HEK293T (cell line): ENCODE measurements at regions not wholly inside any gene's neighbourhood (a gene's known extent, or its start where the extent isn't known, plus 50 kb on each side); places are given as distances from the start of the nearest gene placed in this dataset.

Source experiments
- ARNT ChIP-seq: fragments of 450-650 bp; IDR thresholded peaks from 2 replicates; pipeline ENCODE4 v1.6.1; 2017; ENCODE audit warnings: mild to moderate bottlenecking
- BHLHE40 ChIP-seq: fragments of 450-650 bp; IDR thresholded peaks from 2 replicates; pipeline ENCODE4 v1.6.1; 2016; ENCODE audit warnings: mild to moderate bottlenecking, moderate library complexity, borderline replicate concordance
- FOXA1 ChIP-seq: fragments of 450-650 bp; IDR thresholded peaks from 2 replicates; pipeline ENCODE4 v1.6.1; 2016; ENCODE audit warnings: mild to moderate bottlenecking
- FOXK2 ChIP-seq: fragments of 450-650 bp; IDR thresholded peaks from 2 replicates; pipeline ENCODE4 v1.6.1; 2016; ENCODE audit warnings: mild to moderate bottlenecking
- FOXM1 ChIP-seq: fragments of 450-650 bp; IDR thresholded peaks from 2 replicates; pipeline ENCODE4 v1.6.1; 2017; ENCODE audit warnings: mild to moderate bottlenecking, borderline replicate concordance
- L3MBTL2 ChIP-seq: fragments of 450-650 bp; conservative IDR thresholded peaks from 2 replicates; pipeline ENCODE4 v1.6.1; 2016; ENCODE audit warnings: mild to moderate bottlenecking
- LEF1 ChIP-seq: fragments of 450-650 bp; IDR thresholded peaks from 2 replicates; pipeline ENCODE4 v1.6.1; 2017; ENCODE audit warnings: mild to moderate bottlenecking, borderline replicate concordance
- NFRKB ChIP-seq: fragments of 450-650 bp; IDR thresholded peaks from 2 replicates; pipeline ENCODE4 v1.6.1; 2016; ENCODE audit warnings: mild to moderate bottlenecking, moderate library complexity
- SP1 ChIP-seq: fragments of 450-650 bp; IDR thresholded peaks from 2 replicates; pipeline ENCODE4 v1.6.1; 2017
- TARDBP ChIP-seq: fragments of 450-650 bp; IDR thresholded peaks from 2 replicates; pipeline ENCODE4 v1.6.1; 2016
- ZNF384 ChIP-seq: fragments of 450-650 bp; IDR thresholded peaks from 2 replicates; pipeline ENCODE4 v1.6.1; 2016

- no peak for TF ChIP-seq FOXA1
- no peak for TF ChIP-seq FOXK2
- TF ChIP-seq LEF1 = no peak
- TF ChIP-seq ZNF384 = no peak
- TF ChIP-seq FOXM1 = no peak
- no peak for TF ChIP-seq BHLHE40
- TF ChIP-seq L3MBTL2 = no peak
- TF ChIP-seq TARDBP = no peak
- TF ChIP-seq SP1 = no peak
- TF ChIP-seq ARNT = no peak
- TF ChIP-seq NFRKB = no peak
Measured at GRCh38 chr4:78722878-78723277, 53.3 kb upstream of the BMP2K start.
